OCI-LY7 (cell line): ENCODE measurements at regions not wholly inside any gene's neighbourhood (a gene's known extent, or its start where the extent isn't known, plus 50 kb on each side); places are given as distances from the start of the nearest gene placed in this dataset.

Experiments
- BruUV-seq: library from RNA; stranded (reverse); fragments of 400-500 nt; replicated peaks from 2 replicates; lab custom pipeline; 2021; lab: Mats Ljungman, UMichigan
- CTCF ChIA-PET: fragments of 300-600 bp; sonication (Branson Sonifier 250); formaldehyde crosslinking; loops from one replicate; lab custom pipeline; 2022; ENCODE audit warnings: antibody characterized with exemption; ENCODE audit not compliant: unreplicated experiment; lab: Charles Lee
- POLR2A ChIA-PET: fragments of 300-600 bp; sonication (Branson Sonifier 250); formaldehyde crosslinking; loops from one replicate; lab custom pipeline; 2022; ENCODE audit warnings: antibody characterized with exemption; lab: Charles Lee
- DNase-seq: peaks from one replicate; pipeline ENCODE4 v3.0.0-alpha.2; 2015; ENCODE audit warnings: low spot score
- H2AFZ ChIP-seq: fragments of 200-600 bp; sonication (generic), shearing (Covaris generic); 2 replicates; pipeline ENCODE4 v1.6.1; 2014; ENCODE audit warnings: mild to moderate bottlenecking, antibody characterized with exemption, low read length, moderate library complexity
- H3K27ac ChIP-seq: fragments of 200-600 bp; sonication (generic); 2 replicates; pipeline ENCODE4 v1.5.1; 2014; ENCODE audit warnings: mixed run types, low read depth, mild to moderate bottlenecking, moderate library complexity, low read length, inconsistent platforms; ENCODE audit not compliant: poor library complexity, severe bottlenecking
- H3K36me3 ChIP-seq: fragments of 200-600 bp; sonication (generic); 2 replicates; pipeline ENCODE4 v1.6.1; 2014; ENCODE audit warnings: mild to moderate bottlenecking, antibody characterized with exemption, low read length, moderate library complexity, mixed read lengths; ENCODE audit not compliant: insufficient read depth
- H3K4me1 ChIP-seq: fragments of 200-600 bp; sonication (generic); 2 replicates; pipeline ENCODE4 v1.5.1; 2014; ENCODE audit warnings: mild to moderate bottlenecking, low read length; ENCODE audit not compliant: insufficient read depth, poor library complexity, severe bottlenecking
- H3K4me2 ChIP-seq: fragments of 200-600 bp; sonication (generic); 2 replicates; pipeline ENCODE4 v1.6.1; 2014; ENCODE audit warnings: mild to moderate bottlenecking, low read length
- H3K4me3 ChIP-seq: fragments of 200-600 bp; sonication (generic); 2 replicates; pipeline ENCODE4 v1.5.1; 2014; ENCODE audit warnings: mild to moderate bottlenecking, low read depth, low read length; ENCODE audit not compliant: poor library complexity, severe bottlenecking
- H3K79me2 ChIP-seq: fragments of 200-600 bp; sonication (generic); 2 replicates; pipeline ENCODE4 v1.6.1; 2016; ENCODE audit warnings: low read depth, mild to moderate bottlenecking, low read length, moderate library complexity, mixed read lengths; ENCODE audit not compliant: insufficient read depth
- H3K9me2 ChIP-seq: fragments of 200-600 bp; sonication (generic); 2 replicates; pipeline ENCODE4 v1.6.1; 2016; ENCODE audit warnings: mild to moderate bottlenecking, low read length, mixed read lengths; ENCODE audit not compliant: insufficient read depth
- H3K9me3 ChIP-seq: fragments of 200-600 bp; sonication (generic); 2 replicates; pipeline ENCODE4 v1.6.1; 2014; ENCODE audit warnings: mild to moderate bottlenecking, mixed run types, low read length, mixed read lengths
- H4K20me1 ChIP-seq: fragments of 200-600 bp; sonication (generic); 2 replicates; pipeline ENCODE4 v1.6.1; 2014; ENCODE audit warnings: mild to moderate bottlenecking, antibody characterized with exemption, low read length, moderate library complexity, mixed read lengths; ENCODE audit not compliant: insufficient read depth
- CTCF ChIP-seq: fragments of 200-600 bp; sonication (generic); conservative IDR thresholded peaks from 2 replicates; pipeline ENCODE4 v1.5.1; 2014; ENCODE audit warnings: mild to moderate bottlenecking, antibody characterized with exemption, low read length, moderate library complexity, mixed read lengths
- EZH2phosphoT487 ChIP-seq: fragments of 200-600 bp; sonication (generic); IDR thresholded peaks from 2 replicates; pipeline ENCODE4 v1.6.1; 2018; ENCODE audit warnings: low read depth, borderline replicate concordance, mild to moderate bottlenecking, mixed run types, antibody characterized with exemption, low read length, moderate library complexity, mixed read lengths
- intact Hi-C: fragments of 100-400 bp; cut with micrococcal nuclease; formaldehyde crosslinking; loops from one replicate; pipeline ENCODE4 v1.10.0; 2022; ENCODE audit not compliant: unreplicated experiment

GRCh38 chr18:70936160-70936559, 647.3 kb downstream of the SOCS6 start:
- CTCF ChIA-PET, result no interaction called here
- intact Hi-C loops, result no loop called here
- Histone ChIP-seq H3K4me2 (no peak overlapping the region), H2AFZ (no peak overlapping the region), H3K36me3 (no peaks in the 10 kb centered on the region), H3K79me2 (no peaks in the 10 kb centered on the region), H3K27ac (no peak overlapping the region), H3K9me3 (no peaks in the 10 kb centered on the region), H3K9me2 (no peaks in the 10 kb centered on the region), H3K4me1 (no peaks in the 10 kb centered on the region), H4K20me1 (no peaks in the 10 kb centered on the region), H3K4me3 (no peak overlapping the region)
- TF ChIP-seq EZH2phosphoT487 (no peak), CTCF (no peak)
- no peak for DNase-seq
- POLR2A ChIA-PET, result no interaction called here
- BruUV-seq, result no TSS peak

- Histone ChIP-seq H2AFZ (no peak overlapping the region), H3K27ac (no peak overlapping the region), H3K4me2 (no peak overlapping the region), H4K20me1 (no peaks in the 10 kb centered on the region), H3K4me1 (no peaks in the 10 kb centered on the region), H3K4me3 (no peak overlapping the region), H3K9me2 (no peaks in the 10 kb centered on the region), H3K9me3 (no peaks in the 10 kb centered on the region), H3K79me2 (no peaks in the 10 kb centered on the region), H3K36me3 (no peaks in the 10 kb centered on the region)
- intact Hi-C loops, result no loop called here
- DNase-seq, result peak; percentile 11
- peak; percentile 71 for TF ChIP-seq CTCF
- TF ChIP-seq EZH2phosphoT487, result no peak
- ChIA-PET CTCF (no interaction called here), POLR2A (no interaction called here)
- BruUV-seq, result no TSS peak
Measured at GRCh38 chr18:70931942-70932814, 643.3 kb downstream of the SOCS6 start.

GRCh38 chr18:70920840-70921374, 632.1 kb downstream of the SOCS6 start:
- POLR2A ChIA-PET, result no interaction called here
- Histone ChIP-seq H4K20me1 (no peaks in the 10 kb centered on the region), H2AFZ (no peak overlapping the region), H3K4me2 (no peak overlapping the region), H3K4me1 (no peaks in the 10 kb centered on the region), H3K79me2 (no peaks in the 10 kb centered on the region), H3K27ac (no peak overlapping the region), H3K9me2 (no peaks in the 10 kb centered on the region), H3K36me3 (no peaks in the 10 kb centered on the region), H3K9me3 (no peaks in the 10 kb centered on the region), H3K4me3 (no peak overlapping the region)
- intact Hi-C loops, result no loop called here
- CTCF ChIA-PET, result no interaction called here
- no TSS peak for BruUV-seq
- no peak for DNase-seq
- TF ChIP-seq CTCF (no peak), EZH2phosphoT487 (no peak)
